ENCODE measurements at regions not wholly inside any gene's neighbourhood (a gene's known extent, or its start where the extent isn't known, plus 50 kb on each side); places are given as distances from the start of the nearest gene placed in this dataset.

DNA sequence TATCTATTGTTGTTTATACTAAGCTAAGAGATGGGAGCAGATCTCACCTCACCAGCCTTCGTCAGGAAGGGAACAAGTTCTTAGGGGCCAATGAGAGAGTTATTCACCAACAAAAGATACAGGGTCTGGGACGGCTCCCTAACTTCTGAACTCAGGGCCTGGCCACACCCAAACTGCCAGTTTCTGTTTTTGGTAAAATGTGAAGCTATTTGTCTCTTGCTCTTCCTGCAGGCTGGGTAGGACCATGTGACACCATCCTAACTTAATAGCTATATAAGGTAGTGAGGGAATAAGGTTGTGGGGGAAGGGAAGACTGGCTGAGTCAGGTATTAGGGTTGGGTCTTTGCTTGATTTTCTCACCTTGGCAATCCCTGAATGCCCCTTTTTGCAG is 480.5 kb downstream of the KDM4C start:
- no peak for DNase-seq (ENCODE audit: low spot score)

- DNase-seq (ENCODE audit: low spot score), result no peak
These were observed 479.9 kb downstream of the KDM4C start for GRCh38 chr9:7237473-7238246.

DNA sequence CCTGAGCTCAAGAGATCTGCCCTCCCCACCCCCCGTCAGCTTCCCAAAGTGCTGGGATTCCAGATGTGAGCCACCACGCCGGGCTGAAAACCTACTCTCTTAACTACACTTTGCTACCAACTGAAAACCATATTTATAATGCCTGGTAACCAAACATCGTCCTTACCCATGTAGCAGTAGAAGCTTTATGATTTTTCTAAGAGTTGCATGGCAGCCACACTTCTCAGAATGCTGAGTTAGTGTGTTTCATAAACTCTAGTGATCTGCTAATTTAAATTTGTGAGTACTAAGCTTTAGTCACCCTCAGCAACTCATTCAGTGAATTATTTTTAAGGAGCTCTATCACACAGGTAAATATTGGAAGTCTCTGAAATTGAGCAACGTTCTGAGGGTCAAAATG is 478.4 kb downstream of the KDM4C start:
- DNase-seq (ENCODE audit: low spot score), result no peak

DNA sequence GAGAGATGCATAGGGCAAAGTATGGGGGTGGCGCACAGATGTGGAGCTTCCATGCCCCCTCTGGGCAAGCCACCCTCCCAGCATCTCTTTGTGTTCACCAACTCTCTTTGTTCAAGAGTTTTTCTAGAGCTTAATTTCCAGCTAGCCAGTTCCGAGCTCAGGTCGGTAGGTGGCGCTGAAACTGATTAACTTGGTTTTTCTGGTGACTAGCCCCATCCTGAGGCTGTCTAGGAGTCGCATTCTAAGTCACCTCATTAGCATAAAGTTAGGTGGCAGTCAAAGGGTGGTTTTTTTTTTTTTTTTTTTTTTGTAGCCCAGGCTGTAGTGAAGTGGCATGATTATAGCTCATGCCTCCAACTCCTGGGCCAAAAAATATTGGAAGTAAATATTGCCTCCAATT is 476.4 kb downstream of the KDM4C start:
- DNase-seq (ENCODE audit: low spot score), result no peak

- no peak for DNase-seq (ENCODE audit: low spot score)
These were observed 471.8 kb downstream of the KDM4C start for GRCh38 chr9:7229571-7229970.

- no peak for DNase-seq (ENCODE audit: low spot score)
These were observed 471.0 kb downstream of the KDM4C start for GRCh38 chr9:7228726-7229125.

DNA sequence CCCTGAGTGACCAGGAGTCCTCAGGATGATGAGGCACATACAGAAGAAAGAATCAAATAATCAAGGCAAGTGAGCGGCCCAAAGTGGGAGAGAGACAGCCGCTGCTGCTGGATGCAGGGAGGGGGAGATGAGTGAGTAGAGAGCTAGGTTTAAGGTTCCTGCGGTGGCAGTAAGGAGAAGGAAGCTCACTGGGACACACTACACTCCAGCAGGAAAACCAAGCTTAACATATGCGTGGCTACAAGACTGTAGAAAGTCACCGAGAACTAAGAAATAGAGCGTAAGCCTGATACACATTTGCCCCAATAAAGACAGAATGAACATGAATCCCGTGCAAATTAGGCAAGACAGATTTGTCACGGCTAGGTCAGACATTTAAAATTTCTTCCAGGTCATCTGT is 470.2 kb downstream of the KDM4C start:
- no peak for DNase-seq (ENCODE audit: low spot score)

DNA sequence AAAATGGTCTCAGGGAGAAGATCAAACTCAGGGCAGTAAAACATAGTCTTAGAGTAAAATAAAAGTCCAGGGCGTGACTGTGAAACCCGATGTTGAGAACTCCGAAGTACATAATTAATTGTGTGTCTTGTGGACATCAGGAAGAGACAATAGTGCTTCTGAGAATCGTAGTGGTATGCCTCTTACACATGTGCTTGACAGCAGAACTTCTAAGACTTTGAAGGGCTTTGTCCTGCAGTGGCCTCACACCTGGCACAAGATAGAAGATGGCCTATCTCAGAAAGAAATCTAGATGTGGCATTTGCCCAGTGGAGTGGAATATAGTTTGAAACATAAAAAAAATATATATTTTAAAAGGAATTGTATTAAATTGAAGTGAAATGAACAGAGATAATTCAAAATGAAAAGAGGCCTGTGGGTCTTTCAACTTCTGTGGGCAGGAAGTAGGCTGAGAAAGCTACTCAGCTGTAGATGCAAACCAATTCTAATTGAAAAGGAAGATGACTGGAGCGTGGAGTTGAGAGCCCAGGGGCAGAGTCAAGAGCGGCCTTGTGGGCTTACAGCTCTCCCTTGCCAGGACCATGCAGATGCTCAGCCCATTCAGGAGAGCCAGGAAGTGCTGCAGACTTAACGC is 468.4 kb downstream of the KDM4C start:
- DNase-seq (ENCODE audit: low spot score), result no peak

Measured in LoVo (cell line).